IMR-90 (cell line): ENCODE measurements at regions not wholly inside any gene's neighbourhood (a gene's known extent, or its start where the extent isn't known, plus 50 kb on each side); places are given as distances from the start of the nearest gene placed in this dataset.

Experiments
- ATAC-seq: fragments of 200-7000 bp; cut with Tn5 transposase; 2 replicates; pipeline ENCODE4 v1.9.1; 2020; ENCODE audit warnings: low read depth, mild to moderate bottlenecking, moderate library complexity
- BruUV-seq: library from RNA; stranded (reverse); fragments of 400-500 nt; replicated peaks from 2 replicates; lab custom pipeline; 2021; lab: Mats Ljungman, UMichigan
- CTCF ChIA-PET: fragments of 300-600 bp; formaldehyde crosslinking; extraction: SDS; loops from one replicate; lab custom pipeline; 2021; ENCODE audit warnings: antibody characterized with exemption; lab: Yijun Ruan, JAX
- POLR2A ChIA-PET: fragments of 300-600 bp; sonication (Branson Sonifier 250); formaldehyde crosslinking; loops from one replicate; lab custom pipeline; 2022; ENCODE audit warnings: antibody characterized with exemption; ENCODE audit not compliant: unreplicated experiment; lab: Charles Lee
- DNase-seq: peaks from one replicate; pipeline ENCODE4 v3.0.0; 2013
- H2AFZ ChIP-seq: replicated peaks from 2 replicates; pipeline ENCODE3; 2013; ENCODE audit warnings: low read length, mild to moderate bottlenecking; ENCODE audit not compliant: poor library complexity
- H2AK5ac ChIP-seq: 2 replicates; pipeline ENCODE4 v1.6.1; 2013; ENCODE audit warnings: low read depth, low read length, inconsistent platforms
- H2AK9ac ChIP-seq: replicated peaks from 2 replicates; pipeline ENCODE3; 2013; ENCODE audit warnings: mild to moderate bottlenecking, low read depth, low read length, moderate library complexity; ENCODE audit not compliant: poor library complexity
- H2BK120ac ChIP-seq: 2 replicates; pipeline ENCODE4 v1.6.1; 2013; ENCODE audit warnings: low read depth, low read length, inconsistent platforms
- H2BK15ac ChIP-seq: 3 replicates; pipeline ENCODE4 v1.6.1; 2013; ENCODE audit warnings: low read depth, low read length, inconsistent platforms
- H2BK20ac ChIP-seq: 2 replicates; pipeline ENCODE4 v1.6.1; 2013; ENCODE audit warnings: low read depth, mild to moderate bottlenecking, inconsistent platforms, low read length, moderate library complexity
- H2BK5ac ChIP-seq: 2 replicates; pipeline ENCODE4 v1.6.1; 2013; ENCODE audit warnings: mild to moderate bottlenecking, low read depth, low read length, inconsistent platforms; ENCODE audit not compliant: poor library complexity, severe bottlenecking
- H3K14ac ChIP-seq: replicated peaks from 2 replicates; pipeline ENCODE4 v1.6.1; 2013; ENCODE audit warnings: low read depth, low read length, inconsistent platforms
- H3K18ac ChIP-seq: 2 replicates; pipeline ENCODE4 v1.6.1; 2013; ENCODE audit warnings: low read depth, low read length, control low read depth
- H3K23ac ChIP-seq: 2 replicates; pipeline ENCODE4 v1.6.1; 2013; ENCODE audit warnings: low read depth, low read length, inconsistent platforms
- H3K27ac ChIP-seq: 2 replicates; pipeline ENCODE4 v1.5.1; 2013; ENCODE audit warnings: mild to moderate bottlenecking, control low read depth, low read length; ENCODE audit not compliant: insufficient read depth
- H3K27me3 ChIP-seq: 2 replicates; pipeline ENCODE4 v1.6.1; 2013; ENCODE audit warnings: low read length; ENCODE audit not compliant: control insufficient read depth, insufficient read depth
- H3K36me3 ChIP-seq: 2 replicates; pipeline ENCODE4 v1.6.1; 2013; ENCODE audit warnings: low read length, mixed read lengths; ENCODE audit not compliant: control insufficient read depth, insufficient read depth
- H3K4ac ChIP-seq: 2 replicates; pipeline ENCODE4 v1.6.1; 2013; ENCODE audit warnings: low read depth, low read length, inconsistent platforms
- H3K4me1 ChIP-seq: 2 replicates; pipeline ENCODE4 v1.6.1; 2013; ENCODE audit warnings: low read length, mixed read lengths; ENCODE audit not compliant: control insufficient read depth, insufficient read depth
- H3K4me2 ChIP-seq: 2 replicates; pipeline ENCODE4 v1.6.1; 2013; ENCODE audit warnings: low read depth, mild to moderate bottlenecking, control low read depth, low read length, moderate library complexity
- H3K4me3 ChIP-seq: 2 replicates; pipeline ENCODE4 v1.5.1; 2013; ENCODE audit warnings: low read depth, mild to moderate bottlenecking, control low read depth, low read length, moderate library complexity; ENCODE audit not compliant: insufficient read depth
- H3K56ac ChIP-seq: 2 replicates; pipeline ENCODE4 v1.6.1; 2013; ENCODE audit warnings: low read length, inconsistent platforms; ENCODE audit not compliant: insufficient read depth; ENCODE audit errors: extremely low read depth
- H3K79me1 ChIP-seq, 2 experiments: 2 replicates each; pipeline ENCODE4 v1.6.1; 2013; ENCODE audit warnings: low read length in 2 of 2, inconsistent platforms in 1 of 2, low read depth in 1 of 2
- H3K9ac ChIP-seq: 2 replicates; pipeline ENCODE4 v1.6.1; 2013; ENCODE audit warnings: low read depth, low read length, control low read depth
- H3K9me1 ChIP-seq: 2 replicates; pipeline ENCODE4 v1.6.1; 2013; ENCODE audit warnings: low read length, inconsistent platforms; ENCODE audit not compliant: insufficient read depth
- H3K9me3 ChIP-seq: 2 replicates; pipeline ENCODE4 v1.6.1; 2013; ENCODE audit warnings: low read length; ENCODE audit not compliant: control insufficient read depth, insufficient read depth
- H4K20me1 ChIP-seq: 2 replicates; pipeline ENCODE4 v1.6.1; 2013; ENCODE audit warnings: low read length, inconsistent platforms; ENCODE audit not compliant: insufficient read depth
- H4K5ac ChIP-seq: 2 replicates; pipeline ENCODE4 v1.6.1; 2013; ENCODE audit warnings: mild to moderate bottlenecking, low read depth, low read length, control low read depth
- H4K8ac ChIP-seq, 2 experiments: 2 replicates each; pipeline ENCODE4 v1.6.1; 2013; ENCODE audit warnings: low read depth in 2 of 2, low read length in 2 of 2, control low read depth in 1 of 2, inconsistent platforms in 1 of 2
- H4K91ac ChIP-seq: 2 replicates; pipeline ENCODE4 v1.6.1; 2013; ENCODE audit warnings: low read depth, low read length, inconsistent platforms; ENCODE audit not compliant: insufficient read depth
- SMC3 ChIP-seq: fragments of 150-350 bp; IDR thresholded peaks from 2 replicates; pipeline ENCODE4 v1.6.1; 2016; ENCODE audit warnings: low read depth, mild to moderate bottlenecking, antibody characterized with exemption, low read length, moderate library complexity
- WGBS, 2 experiments: methylation state at CpG; one replicate each; pipeline versions ENCODE4 v1.1.5 to v1.1.7; 2013; ENCODE audit warnings: missing lambda C conversion rate in 2 of 2; ENCODE audit not compliant: insufficient read length in 1 of 2; ENCODE audit errors: extremely low coverage in 2 of 2; 5-methylcytosine and 5-hydroxymethylcytosine counted together
- dilution Hi-C: fragments of 300-500 bp; cut with HindIII; formaldehyde crosslinking; loops from one replicate; pipeline ENCODE4 v1.14.3; 2018; ENCODE audit warnings: low sequenced_read_pairs; ENCODE audit not compliant: unreplicated experiment
- in situ Hi-C: fragments of 300-500 bp; cut with MboI; formaldehyde crosslinking; loops from 3 replicates; pipeline ENCODE4 v1.14.3; 2019; ENCODE audit warnings: low sequenced_read_pairs, inconsistent platforms, mixed read lengths
- intact Hi-C: fragments of 100-400 bp; cut with micrococcal nuclease; formaldehyde crosslinking; loops from 2 replicates; pipeline ENCODE4 v1.10.0; 2022

DNA sequence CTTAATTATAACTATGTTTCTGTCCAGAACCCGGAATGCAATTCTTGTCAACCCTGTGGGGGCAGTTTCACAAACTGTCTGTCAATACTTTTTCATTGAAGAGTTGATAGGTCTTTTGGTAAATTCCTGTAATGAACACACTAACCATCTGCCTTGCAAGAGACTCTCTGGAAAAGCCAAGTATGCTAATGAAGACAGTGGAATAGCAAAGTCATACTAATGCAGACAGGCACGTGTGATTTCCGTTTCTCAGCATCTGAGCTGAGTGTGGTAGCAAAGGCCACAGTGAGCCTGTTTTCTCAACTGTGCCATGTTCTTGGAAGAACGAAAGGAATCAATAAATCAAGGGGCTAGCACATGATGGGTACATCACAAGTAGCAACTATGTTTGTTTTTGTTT, 494.1 kb upstream of the NRP1 start:
- no peak for TF ChIP-seq SMC3
- Histone ChIP-seq H3K18ac (no peak overlapping the region), H3K4me3 (no peak overlapping the region), H4K8ac (no peak overlapping the region), H4K20me1 (no peaks in the 10 kb centered on the region), H3K9me1 (no peaks in the 10 kb centered on the region), H3K23ac (no peak overlapping the region), H2AFZ (no peak overlapping the region), H2BK120ac (no peak overlapping the region), H3K9ac (no peak overlapping the region), H3K56ac (no peak overlapping the region), H3K27ac (no peak overlapping the region), H3K14ac (no peak overlapping the region), H4K5ac (no peak overlapping the region), H3K4me1 (no peaks in the 10 kb centered on the region), H4K91ac (no peak overlapping the region), H3K79me1 (no peaks in the 10 kb centered on the region), H3K36me3 (no peaks in the 10 kb centered on the region), H3K4me2 (no peak overlapping the region), H2BK5ac (no peak overlapping the region), H2AK5ac (no peak overlapping the region), H3K4ac (no peak overlapping the region), H3K9me3 (no peaks in the 10 kb centered on the region), H2BK20ac (no peak overlapping the region), H2BK15ac (no peak overlapping the region), H2AK9ac (no peak overlapping the region), H3K27me3 (peaks cover 6% of the 10 kb centered on the region; the same call in 1 of the 2 replicates)
- WGBS, 2 experiments, result 80% methylated on average over 1 of the region's 4 CpGs; no CpG with 5 or more reads in 1 of the 2 experiments
- ChIA-PET CTCF (no interaction called here), POLR2A (no interaction called here)
- no TSS peak for BruUV-seq
- intact Hi-C loops, result no loop called here
- in situ Hi-C loops, result no loop called here
- dilution Hi-C loops, result no loop called here
- ATAC-seq (no peak), DNase-seq (no peak)
